HEK293 (cell line): ENCODE measurements at regions not wholly inside any gene's neighbourhood (a gene's known extent, or its start where the extent isn't known, plus 50 kb on each side); places are given as distances from the start of the nearest gene placed in this dataset.

Experiments
- CTCF ChIA-PET: fragments of 350-600 bp; formaldehyde crosslinking; extraction: SDS; loops from one replicate; lab custom pipeline; 2021; ENCODE audit warnings: antibody characterized with exemption; lab: Yijun Ruan, JAX
- POLR2A ChIA-PET: fragments of 300-600 bp; formaldehyde crosslinking; extraction: SDS; loops from one replicate; lab custom pipeline; 2020; ENCODE audit warnings: antibody characterized with exemption, inconsistent platforms; lab: Yijun Ruan, JAX
- H3K27ac ChIP-seq: fragments of 200-500 bp; sonication (Bioruptor generic); 2 replicates; pipeline ENCODE4 v1.5.1; 2014; ENCODE audit warnings: low read depth, low read length, control low read depth, inconsistent platforms; ENCODE audit errors: extremely low read depth
- H3K36me3 ChIP-seq, 2 experiments: fragments of 200-500 bp in 1 of 2; sonication (Bioruptor generic) in 1 of 2; 1 replicate in 1 of 2; 2 replicates in 1 of 2; pipeline ENCODE4 v1.5.1; 2014 to 2017; ENCODE audit warnings: inconsistent platforms in 2 of 2, low read length in 2 of 2; ENCODE audit not compliant: control insufficient read depth in 2 of 2, insufficient read depth in 1 of 2
- H3K4me1 ChIP-seq: fragments of 200-500 bp; sonication (Bioruptor generic); 2 replicates; pipeline ENCODE4 v1.5.1; 2014; ENCODE audit warnings: mild to moderate bottlenecking, low read length, inconsistent platforms; ENCODE audit not compliant: control insufficient read depth, insufficient read depth
- H3K4me3 ChIP-seq: 2 replicates; pipeline ENCODE4 v1.5.1; 2011; ENCODE audit warnings: low read depth, mild to moderate bottlenecking, control low read depth, low read length, moderate library complexity
- H3K9me3 ChIP-seq: fragments of 200-500 bp; sonication (Bioruptor generic); 2 replicates; pipeline ENCODE4 v1.5.1; 2014; ENCODE audit warnings: low read depth, low read length, inconsistent platforms; ENCODE audit not compliant: control insufficient read depth, insufficient read depth
- GLI4 ChIP-seq: fragments of 450-650 bp; formaldehyde crosslinking; IDR thresholded peaks from 2 replicates; pipeline ENCODE4 v1.5.1; 2016; ENCODE audit warnings: missing biosample characterization, missing genetic modification characterization
- GLIS1 ChIP-seq: fragments of 450-650 bp; formaldehyde crosslinking; IDR thresholded peaks from 2 replicates; pipeline ENCODE4 v1.5.1; 2016; ENCODE audit warnings: missing biosample characterization, missing genetic modification characterization
- PRDM1 ChIP-seq: fragments of 450-650 bp; formaldehyde crosslinking; IDR thresholded peaks from 2 replicates; pipeline ENCODE4; 2016; ENCODE audit warnings: missing biosample characterization, missing genetic modification characterization
- RBAK ChIP-seq: fragments of 450-650 bp; formaldehyde crosslinking; IDR thresholded peaks from 2 replicates; pipeline ENCODE4 v1.5.1; 2016; ENCODE audit warnings: missing biosample characterization, missing genetic modification characterization
- ZBTB1 ChIP-seq: fragments of 450-650 bp; formaldehyde crosslinking; IDR thresholded peaks from 2 replicates; pipeline ENCODE4 v1.5.1; 2016; ENCODE audit warnings: missing biosample characterization, missing genetic modification characterization
- ZIC2 ChIP-seq: fragments of 450-650 bp; formaldehyde crosslinking; IDR thresholded peaks from 2 replicates; pipeline ENCODE4 v1.5.1; 2016; ENCODE audit warnings: missing biosample characterization, missing genetic modification characterization
- ZNF37A ChIP-seq: fragments of 450-650 bp; IDR thresholded peaks from 2 replicates; pipeline ENCODE4 v1.5.1; 2018; ENCODE audit warnings: missing biosample characterization, missing genetic modification characterization
- ZNF394 ChIP-seq: fragments of 450-650 bp; formaldehyde crosslinking; IDR thresholded peaks from 2 replicates; pipeline ENCODE4 v1.5.1; 2016; ENCODE audit warnings: missing biosample characterization, missing genetic modification characterization, mild to moderate bottlenecking, moderate library complexity, borderline replicate concordance
- ZNF404 ChIP-seq: fragments of 450-650 bp; formaldehyde crosslinking; IDR thresholded peaks from 2 replicates; pipeline ENCODE4 v1.5.1; 2017; ENCODE audit warnings: missing biosample characterization, missing genetic modification characterization
- ZNF426 ChIP-seq: fragments of 450-650 bp; formaldehyde crosslinking; IDR thresholded peaks from 2 replicates; pipeline ENCODE4 v1.5.1; 2017; ENCODE audit warnings: missing biosample characterization, missing genetic modification characterization, mild to moderate bottlenecking, inconsistent platforms, moderate library complexity
- ZNF585B ChIP-seq: fragments of 450-650 bp; formaldehyde crosslinking; IDR thresholded peaks from 2 replicates; pipeline ENCODE4 v1.5.1; 2016; ENCODE audit warnings: missing biosample characterization, missing genetic modification characterization
- ZNF621 ChIP-seq: fragments of 450-650 bp; formaldehyde crosslinking; IDR thresholded peaks from 2 replicates; pipeline ENCODE4 v1.5.1; 2017; ENCODE audit warnings: missing biosample characterization, missing genetic modification characterization
- ZNF658 ChIP-seq: fragments of 450-650 bp; formaldehyde crosslinking; IDR thresholded peaks from 2 replicates; pipeline ENCODE4; 2016; ENCODE audit warnings: missing biosample characterization, missing genetic modification characterization
- ZNF660 ChIP-seq: fragments of 450-650 bp; IDR thresholded peaks from 2 replicates; pipeline ENCODE4 v1.5.1; 2018; ENCODE audit warnings: missing biosample characterization, mild to moderate bottlenecking, missing genetic modification characterization
- TF ChIP-seq, protein P1 (sequence below): fragments of 450-650 bp; formaldehyde crosslinking; IDR thresholded peaks from 2 replicates; pipeline ENCODE4 v1.5.1; 2017; ENCODE audit warnings: missing biosample characterization, missing genetic modification characterization
- TF ChIP-seq, protein P2 (sequence below): fragments of 450-650 bp; formaldehyde crosslinking; IDR thresholded peaks from 2 replicates; pipeline ENCODE4 v1.5.1; 2016; ENCODE audit warnings: missing biosample characterization, missing genetic modification characterization
- TF ChIP-seq, protein P3 (sequence below): fragments of 450-650 bp; formaldehyde crosslinking; IDR thresholded peaks from 2 replicates; pipeline ENCODE4 v1.5.1; 2017; ENCODE audit warnings: missing biosample characterization, missing genetic modification characterization
- TF ChIP-seq, protein P4 (sequence below): fragments of 450-650 bp; formaldehyde crosslinking; IDR thresholded peaks from 2 replicates; pipeline ENCODE4 v1.5.1; 2016; ENCODE audit warnings: missing biosample characterization, missing genetic modification characterization
- TF ChIP-seq, protein P5 (sequence below): fragments of 450-650 bp; formaldehyde crosslinking; IDR thresholded peaks from 2 replicates; pipeline ENCODE4 v1.5.1; 2017; ENCODE audit warnings: missing biosample characterization, missing genetic modification characterization

DNA sequence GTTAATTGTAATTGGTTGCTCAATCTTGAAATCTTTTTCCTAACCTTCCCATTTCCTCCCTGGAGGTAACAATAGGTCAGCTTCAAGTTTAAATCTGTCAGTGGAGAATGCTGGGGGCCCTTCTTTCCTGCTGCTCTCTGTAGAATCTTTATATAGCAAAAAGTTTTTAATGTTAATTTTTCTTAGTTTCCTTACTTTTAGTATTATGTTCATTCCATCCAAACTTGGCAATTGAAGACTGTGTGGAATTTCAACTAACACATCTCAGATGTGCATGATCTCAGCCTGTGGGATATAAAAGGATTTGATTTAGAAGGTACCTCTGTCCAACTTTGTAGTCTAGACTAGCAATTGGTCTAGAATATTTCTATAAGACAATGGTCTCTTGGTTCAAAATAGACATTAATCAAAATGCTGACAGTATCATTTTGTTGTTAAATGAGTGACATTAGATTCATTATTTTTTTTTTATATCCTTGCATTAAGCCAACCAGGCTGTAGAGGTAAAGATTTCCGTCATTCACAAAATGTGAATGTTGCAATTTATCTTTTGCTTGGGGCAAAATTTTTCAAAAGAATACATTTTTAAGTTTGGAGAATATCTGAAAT, 100.4 kb upstream of the SEMA3A start:
- Histone ChIP-seq H3K9me3 (no peaks in the 10 kb centered on the region), H3K4me3 (no peak overlapping the region), H3K27ac (no peak overlapping the region), H3K36me3 (no peaks in the 10 kb centered on the region), H3K4me1 (0 out of 2 replicates have a peak, but pooled peaks cover 2% of the 10 kb centered on the region)
- TF ChIP-seq ZNF37A (tag by site-specific recombination) (no peak), ZNF404 (tag by site-specific recombination) (no peak), ZNF426 (no peak), ZNF621 (no peak), RBAK (tag by site-specific recombination) (no peak)
- ChIA-PET POLR2A (no interaction called here), CTCF (no interaction called here)

DNA sequence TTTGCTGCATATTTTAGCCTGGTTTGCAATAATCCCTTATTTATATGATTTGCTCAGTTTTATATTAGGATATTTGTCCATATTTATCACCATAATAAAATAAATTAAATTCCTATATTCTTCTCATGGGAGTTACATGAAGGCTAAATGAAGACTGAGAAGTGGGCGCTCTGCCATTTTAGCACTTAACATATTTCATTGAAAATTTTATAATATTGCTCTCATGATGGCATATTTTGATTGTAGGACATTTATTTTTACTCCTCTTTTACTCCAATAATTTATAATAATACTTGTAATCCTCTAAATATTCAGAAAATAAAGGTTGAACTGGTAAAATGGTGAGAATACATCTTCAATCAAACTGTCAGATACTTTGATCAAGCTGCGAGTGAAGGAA, 99.8 kb upstream of the SEMA3A start:
- TF ChIP-seq, protein P1, sequence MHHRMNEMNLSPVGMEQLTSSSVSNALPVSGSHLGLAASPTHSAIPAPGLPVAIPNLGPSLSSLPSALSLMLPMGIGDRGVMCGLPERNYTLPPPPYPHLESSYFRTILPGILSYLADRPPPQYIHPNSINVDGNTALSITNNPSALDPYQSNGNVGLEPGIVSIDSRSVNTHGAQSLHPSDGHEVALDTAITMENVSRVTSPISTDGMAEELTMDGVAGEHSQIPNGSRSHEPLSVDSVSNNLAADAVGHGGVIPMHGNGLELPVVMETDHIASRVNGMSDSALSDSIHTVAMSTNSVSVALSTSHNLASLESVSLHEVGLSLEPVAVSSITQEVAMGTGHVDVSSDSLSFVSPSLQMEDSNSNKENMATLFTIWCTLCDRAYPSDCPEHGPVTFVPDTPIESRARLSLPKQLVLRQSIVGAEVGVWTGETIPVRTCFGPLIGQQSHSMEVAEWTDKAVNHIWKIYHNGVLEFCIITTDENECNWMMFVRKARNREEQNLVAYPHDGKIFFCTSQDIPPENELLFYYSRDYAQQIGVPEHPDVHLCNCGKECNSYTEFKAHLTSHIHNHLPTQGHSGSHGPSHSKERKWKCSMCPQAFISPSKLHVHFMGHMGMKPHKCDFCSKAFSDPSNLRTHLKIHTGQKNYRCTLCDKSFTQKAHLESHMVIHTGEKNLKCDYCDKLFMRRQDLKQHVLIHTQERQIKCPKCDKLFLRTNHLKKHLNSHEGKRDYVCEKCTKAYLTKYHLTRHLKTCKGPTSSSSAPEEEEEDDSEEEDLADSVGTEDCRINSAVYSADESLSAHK (tag by site-specific recombination): no peak
- TF ChIP-seq ZNF658 (tag by site-specific recombination) (no peak), GLIS1 (tag by site-specific recombination) (no peak), ZNF585B (tag by site-specific recombination) (no peak), PRDM1 (tag by site-specific recombination) (no peak), ZNF660 (tag by site-specific recombination) (no peak), ZNF394 (tag by site-specific recombination) (no peak), ZBTB1 (tag by site-specific recombination) (no peak)
- ChIA-PET POLR2A (no interaction called here), CTCF (no interaction called here)
- Histone ChIP-seq H3K27ac (no peak overlapping the region), H3K4me3 (no peak overlapping the region), H3K4me1 (0 out of 2 replicates have a peak, but pooled peaks cover 2% of the 10 kb centered on the region), H3K9me3 (no peaks in the 10 kb centered on the region), H3K36me3 (no peaks in the 10 kb centered on the region)

DNA sequence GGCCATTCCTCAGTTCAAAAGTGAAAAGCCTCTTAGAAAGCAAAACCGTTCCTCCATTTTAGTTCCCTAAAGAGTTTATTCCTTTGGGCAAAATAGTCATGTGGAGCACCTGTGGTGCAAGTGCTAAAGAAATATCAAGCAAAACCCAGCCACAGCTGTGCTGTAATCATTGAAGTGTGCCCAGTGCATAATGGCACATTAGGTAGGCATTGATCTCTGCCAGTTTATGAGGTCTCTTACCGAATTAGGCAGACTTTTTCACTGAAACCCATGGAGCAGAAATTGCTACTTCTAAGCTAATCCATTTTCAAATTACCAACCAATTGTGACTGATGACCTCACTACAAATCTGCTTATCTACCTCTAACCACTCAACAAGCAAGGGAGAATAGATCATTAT, 97.2 kb upstream of the SEMA3A start:
- POLR2A ChIA-PET: no interaction called here
- Histone ChIP-seq H3K36me3 (no peaks in the 10 kb centered on the region), H3K4me1 (0 out of 2 replicates have a peak, but pooled peaks cover 2% of the 10 kb centered on the region), H3K9me3 (no peaks in the 10 kb centered on the region; the same call in none of the 2 replicates), H3K27ac (no peak overlapping the region), H3K4me3 (no peak overlapping the region)
- TF ChIP-seq, protein P2, sequence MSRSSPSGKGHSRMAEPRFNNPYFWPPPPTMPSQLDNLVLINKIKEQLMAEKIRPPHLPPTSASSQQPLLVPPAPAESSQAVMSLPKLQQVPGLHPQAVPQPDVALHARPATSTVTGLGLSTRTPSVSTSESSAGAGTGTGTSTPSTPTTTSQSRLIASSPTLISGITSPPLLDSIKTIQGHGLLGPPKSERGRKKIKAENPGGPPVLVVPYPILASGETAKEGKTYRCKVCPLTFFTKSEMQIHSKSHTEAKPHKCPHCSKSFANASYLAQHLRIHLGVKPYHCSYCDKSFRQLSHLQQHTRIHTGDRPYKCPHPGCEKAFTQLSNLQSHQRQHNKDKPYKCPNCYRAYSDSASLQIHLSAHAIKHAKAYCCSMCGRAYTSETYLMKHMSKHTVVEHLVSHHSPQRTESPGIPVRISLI (tag by site-specific recombination): no peak
- TF ChIP-seq, protein P3, sequence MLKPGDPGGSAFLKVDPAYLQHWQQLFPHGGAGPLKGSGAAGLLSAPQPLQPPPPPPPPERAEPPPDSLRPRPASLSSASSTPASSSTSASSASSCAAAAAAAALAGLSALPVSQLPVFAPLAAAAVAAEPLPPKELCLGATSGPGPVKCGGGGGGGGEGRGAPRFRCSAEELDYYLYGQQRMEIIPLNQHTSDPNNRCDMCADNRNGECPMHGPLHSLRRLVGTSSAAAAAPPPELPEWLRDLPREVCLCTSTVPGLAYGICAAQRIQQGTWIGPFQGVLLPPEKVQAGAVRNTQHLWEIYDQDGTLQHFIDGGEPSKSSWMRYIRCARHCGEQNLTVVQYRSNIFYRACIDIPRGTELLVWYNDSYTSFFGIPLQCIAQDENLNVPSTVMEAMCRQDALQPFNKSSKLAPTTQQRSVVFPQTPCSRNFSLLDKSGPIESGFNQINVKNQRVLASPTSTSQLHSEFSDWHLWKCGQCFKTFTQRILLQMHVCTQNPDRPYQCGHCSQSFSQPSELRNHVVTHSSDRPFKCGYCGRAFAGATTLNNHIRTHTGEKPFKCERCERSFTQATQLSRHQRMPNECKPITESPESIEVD (tag by site-specific recombination): peak; percentile 30
- TF ChIP-seq ZNF394 (tag by site-specific recombination) (peak; percentile 56), ZIC2 (tag by site-specific recombination) (peak; percentile 91), GLI4 (tag by site-specific recombination) (no peak)
- TF ChIP-seq, protein P4, sequence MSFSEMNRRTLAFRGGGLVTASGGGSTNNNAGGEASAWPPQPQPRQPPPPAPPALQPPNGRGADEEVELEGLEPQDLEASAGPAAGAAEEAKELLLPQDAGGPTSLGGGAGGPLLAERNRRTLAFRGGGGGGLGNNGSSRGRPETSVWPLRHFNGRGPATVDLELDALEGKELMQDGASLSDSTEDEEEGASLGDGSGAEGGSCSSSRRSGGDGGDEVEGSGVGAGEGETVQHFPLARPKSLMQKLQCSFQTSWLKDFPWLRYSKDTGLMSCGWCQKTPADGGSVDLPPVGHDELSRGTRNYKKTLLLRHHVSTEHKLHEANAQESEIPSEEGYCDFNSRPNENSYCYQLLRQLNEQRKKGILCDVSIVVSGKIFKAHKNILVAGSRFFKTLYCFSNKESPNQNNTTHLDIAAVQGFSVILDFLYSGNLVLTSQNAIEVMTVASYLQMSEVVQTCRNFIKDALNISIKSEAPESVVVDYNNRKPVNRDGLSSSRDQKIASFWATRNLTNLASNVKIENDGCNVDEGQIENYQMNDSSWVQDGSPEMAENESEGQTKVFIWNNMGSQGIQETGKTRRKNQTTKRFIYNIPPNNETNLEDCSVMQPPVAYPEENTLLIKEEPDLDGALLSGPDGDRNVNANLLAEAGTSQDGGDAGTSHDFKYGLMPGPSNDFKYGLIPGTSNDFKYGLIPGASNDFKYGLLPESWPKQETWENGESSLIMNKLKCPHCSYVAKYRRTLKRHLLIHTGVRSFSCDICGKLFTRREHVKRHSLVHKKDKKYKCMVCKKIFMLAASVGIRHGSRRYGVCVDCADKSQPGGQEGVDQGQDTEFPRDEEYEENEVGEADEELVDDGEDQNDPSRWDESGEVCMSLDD (tag by site-specific recombination): no peak
- TF ChIP-seq, protein P5, sequence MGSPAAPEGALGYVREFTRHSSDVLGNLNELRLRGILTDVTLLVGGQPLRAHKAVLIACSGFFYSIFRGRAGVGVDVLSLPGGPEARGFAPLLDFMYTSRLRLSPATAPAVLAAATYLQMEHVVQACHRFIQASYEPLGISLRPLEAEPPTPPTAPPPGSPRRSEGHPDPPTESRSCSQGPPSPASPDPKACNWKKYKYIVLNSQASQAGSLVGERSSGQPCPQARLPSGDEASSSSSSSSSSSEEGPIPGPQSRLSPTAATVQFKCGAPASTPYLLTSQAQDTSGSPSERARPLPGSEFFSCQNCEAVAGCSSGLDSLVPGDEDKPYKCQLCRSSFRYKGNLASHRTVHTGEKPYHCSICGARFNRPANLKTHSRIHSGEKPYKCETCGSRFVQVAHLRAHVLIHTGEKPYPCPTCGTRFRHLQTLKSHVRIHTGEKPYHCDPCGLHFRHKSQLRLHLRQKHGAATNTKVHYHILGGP (tag by site-specific recombination): 0 out of 2 replicates have a peak, but pooled peaks have one; percentile 17
- TF ChIP-seq, all 188 proteins: peak for 4
- CTCF ChIA-PET: no interaction called here
